ENCODE measurements at regions not wholly inside any gene's neighbourhood (a gene's known extent, or its start where the extent isn't known, plus 50 kb on each side); places are given as distances from the start of the nearest gene placed in this dataset.

DNA sequence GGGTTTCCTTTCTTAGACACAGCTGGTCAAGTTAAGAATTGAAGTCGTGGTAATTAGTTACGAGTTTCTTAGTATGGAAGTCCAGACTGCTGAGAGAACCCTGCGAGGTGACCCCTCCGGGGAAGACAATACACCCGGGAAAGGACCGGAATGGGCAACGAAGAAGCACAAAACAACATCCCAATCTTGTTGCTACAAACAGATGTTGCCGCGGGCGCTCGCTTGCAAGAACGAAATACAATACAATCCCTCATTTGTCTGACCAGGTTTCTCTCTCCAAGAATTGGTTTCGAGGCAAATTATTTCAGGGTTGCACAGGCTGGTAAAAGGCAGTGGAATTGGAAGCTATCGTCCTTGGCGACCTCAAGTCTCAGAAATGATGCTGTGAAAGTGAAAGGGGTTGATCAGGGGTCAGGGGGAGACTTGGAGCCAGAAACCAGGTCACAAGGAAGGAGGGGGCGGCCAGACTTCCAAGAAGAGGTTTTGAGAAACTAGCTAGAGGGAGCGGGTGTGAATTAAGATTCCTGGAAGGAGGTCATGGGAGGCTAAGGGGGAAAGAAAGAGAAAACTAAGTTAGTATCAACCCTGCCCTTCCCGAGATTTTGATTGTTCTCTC, 401.9 kb downstream of the HRH4 start:
- DNase-seq (ENCODE audit: insufficient read length, low spot score) (no peak), FAIRE-seq (no peak)
- no peak for TF ChIP-seq POLR2A (IDR thresholded peaks at IDR 0.05; ENCODE audit: low read depth, low read length)

DNA sequence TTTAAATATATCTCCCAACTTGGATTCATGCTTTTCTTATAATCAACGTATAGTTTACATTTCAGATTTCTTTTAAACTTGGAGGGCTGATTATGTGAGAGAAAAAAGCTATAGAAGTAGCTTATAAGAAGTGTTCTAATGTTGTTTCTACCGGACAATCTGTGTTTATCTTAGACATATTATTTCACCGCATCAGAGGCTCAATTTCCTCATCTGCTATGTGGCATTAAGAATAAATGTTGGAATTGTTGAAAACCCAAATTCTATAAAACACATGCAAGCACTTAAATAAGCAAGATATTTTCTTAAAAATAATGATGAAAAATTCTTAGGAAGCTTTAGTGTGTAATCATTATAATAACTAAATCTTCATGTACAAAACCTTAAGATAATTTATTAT, 407.9 kb downstream of the HRH4 start:
- FAIRE-seq (no peak), DNase-seq (ENCODE audit: insufficient read length, low spot score) (no peak)
- TF ChIP-seq POLR2A (IDR thresholded peaks at IDR 0.05; ENCODE audit: low read depth, low read length), result no peak

DNA sequence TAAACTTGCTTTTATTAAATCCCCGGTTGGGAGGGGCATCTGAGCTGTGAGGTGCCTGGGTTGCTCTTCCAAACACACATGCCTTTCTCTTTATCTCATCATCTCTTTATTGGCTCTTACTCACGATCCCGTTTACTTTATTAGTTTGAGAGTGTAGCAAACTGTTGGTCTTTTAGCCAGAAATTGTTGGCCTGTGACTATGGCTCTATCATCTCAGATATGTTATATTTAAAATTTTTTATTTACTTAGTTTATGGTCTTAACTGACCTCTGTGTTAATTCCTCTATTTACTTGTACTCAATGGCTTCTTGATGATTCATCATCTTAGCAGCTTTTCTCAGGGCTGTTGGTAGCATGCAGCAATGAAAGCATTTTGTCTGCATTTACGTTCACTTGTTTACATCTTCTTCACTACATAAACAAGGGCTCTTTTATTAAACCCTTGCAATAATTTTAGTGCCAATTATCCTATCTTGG, 408.4 kb downstream of the HRH4 start:
- no peak for DNase-seq (ENCODE audit: insufficient read length, low spot score)

DNA sequence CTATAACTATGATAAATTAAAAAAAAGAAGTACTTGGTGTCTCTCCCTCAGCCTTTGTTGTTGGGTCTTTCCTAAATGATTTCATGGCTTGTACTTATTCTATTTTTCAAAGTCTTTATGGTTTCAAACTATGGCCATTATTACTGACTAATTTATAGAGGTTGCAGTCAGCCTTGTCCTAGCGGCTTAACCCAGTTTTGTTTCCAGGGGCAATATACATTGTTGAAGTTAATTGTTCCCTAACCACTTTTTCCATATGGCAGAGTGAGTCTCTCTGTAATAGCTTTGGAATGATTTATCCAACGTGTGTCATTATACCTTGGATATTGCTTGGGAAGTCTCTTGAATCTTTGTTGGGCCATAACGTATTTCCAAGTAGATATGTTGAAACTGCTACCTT, 408.8 kb downstream of the HRH4 start:
- no peak for FAIRE-seq
- DNase-seq (ENCODE audit: insufficient read length, low spot score), result no peak
- no peak for TF ChIP-seq POLR2A (IDR thresholded peaks at IDR 0.05; ENCODE audit: low read depth, low read length)

More for the DNA sequence above, 408.4 kb downstream of the HRH4 start:
- FAIRE-seq, result no peak
- no peak for TF ChIP-seq POLR2A (IDR thresholded peaks at IDR 0.05; ENCODE audit: low read depth, low read length)

DNA sequence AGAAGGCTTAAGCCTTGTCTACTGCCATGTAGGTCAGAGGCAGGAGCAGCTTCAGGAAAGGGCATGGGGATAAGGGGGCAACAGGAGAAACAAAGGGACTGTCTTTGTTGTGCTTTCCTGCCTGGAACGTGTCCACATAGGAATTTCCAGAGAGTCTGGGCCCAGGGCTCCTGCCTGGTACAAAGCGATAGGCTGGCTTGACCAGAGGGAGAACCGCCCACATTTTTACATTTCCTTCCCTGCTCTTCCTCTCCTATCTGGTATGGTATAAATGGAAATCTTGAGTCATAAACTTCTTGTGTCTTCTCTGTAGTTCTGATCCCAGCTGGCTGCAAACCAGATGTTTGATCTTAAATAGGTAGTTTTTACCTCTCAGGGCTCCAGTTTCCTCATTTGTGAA, 414.8 kb downstream of the HRH4 start:
- FAIRE-seq (no peak), DNase-seq (ENCODE audit: insufficient read length, low spot score) (no peak)
- TF ChIP-seq POLR2A (IDR thresholded peaks at IDR 0.05; ENCODE audit: low read depth, low read length), result no peak

DNA sequence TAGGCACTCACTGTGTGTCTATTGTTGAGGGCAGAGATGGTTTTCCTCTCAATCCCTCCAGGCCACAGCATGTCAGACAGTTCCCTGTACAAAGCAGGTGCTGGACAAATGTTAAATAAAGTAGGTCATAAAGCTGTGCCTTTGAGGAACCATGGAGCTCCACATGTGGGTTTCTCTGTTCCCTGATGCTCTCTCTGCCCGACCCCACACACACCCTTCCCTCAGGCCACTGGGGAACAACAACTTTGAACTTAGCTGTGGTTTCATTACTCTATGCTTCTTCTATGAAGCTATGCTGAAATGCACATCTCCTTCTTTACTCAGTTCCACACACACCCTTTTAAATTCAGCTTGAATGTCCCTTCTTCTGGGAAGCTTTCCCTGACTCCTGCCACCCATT, 415.3 kb downstream of the HRH4 start:
- no peak for FAIRE-seq
- DNase-seq (ENCODE audit: insufficient read length, low spot score), result no peak
- TF ChIP-seq POLR2A (IDR thresholded peaks at IDR 0.05; ENCODE audit: low read depth, low read length), result no peak

DNA sequence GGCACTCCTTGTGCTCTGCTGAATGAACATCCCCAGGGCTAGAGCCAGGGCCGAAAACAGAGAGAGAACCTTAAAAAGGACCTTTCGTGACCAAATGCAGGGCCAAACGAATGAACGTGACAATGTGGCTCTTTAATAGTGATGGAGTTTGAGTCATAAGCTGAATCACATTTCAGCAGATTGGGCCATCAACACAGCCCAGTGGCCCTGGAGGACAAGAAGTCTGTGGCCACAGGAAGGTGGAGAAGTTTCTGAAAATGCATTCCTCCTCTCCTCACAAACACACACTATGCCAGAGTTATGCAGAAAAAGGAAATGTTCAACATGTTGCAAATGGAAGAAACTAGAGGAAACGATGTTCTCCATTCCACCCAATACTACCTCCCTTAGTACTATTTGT, 415.8 kb downstream of the HRH4 start:
- DNase-seq (ENCODE audit: insufficient read length, low spot score) (no peak), FAIRE-seq (no peak)
- no peak for TF ChIP-seq POLR2A (IDR thresholded peaks at IDR 0.05; ENCODE audit: low read depth, low read length)

DNA sequence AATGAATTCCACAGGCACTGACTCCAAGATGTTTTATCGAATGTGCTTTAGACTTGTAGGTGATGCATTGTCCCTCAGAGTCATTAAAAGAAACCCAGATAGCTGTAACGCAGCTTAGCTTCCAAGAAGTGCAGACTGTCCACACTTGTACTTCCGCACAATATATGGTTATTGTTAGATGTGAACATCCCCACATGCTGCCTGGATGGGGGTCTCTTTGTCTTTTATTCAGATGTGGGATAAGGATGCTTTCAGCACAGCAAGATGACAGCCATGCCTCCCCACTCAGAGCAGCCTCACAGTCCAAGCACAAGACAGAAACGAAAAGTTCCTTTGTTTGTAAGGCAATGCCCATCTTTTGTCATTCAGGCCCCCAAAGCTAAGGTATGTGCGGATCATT, 416.6 kb downstream of the HRH4 start:
- no peak for TF ChIP-seq POLR2A (IDR thresholded peaks at IDR 0.05; ENCODE audit: low read depth, low read length)
- DNase-seq (ENCODE audit: insufficient read length, low spot score), result no peak
- FAIRE-seq, result no peak

DNA sequence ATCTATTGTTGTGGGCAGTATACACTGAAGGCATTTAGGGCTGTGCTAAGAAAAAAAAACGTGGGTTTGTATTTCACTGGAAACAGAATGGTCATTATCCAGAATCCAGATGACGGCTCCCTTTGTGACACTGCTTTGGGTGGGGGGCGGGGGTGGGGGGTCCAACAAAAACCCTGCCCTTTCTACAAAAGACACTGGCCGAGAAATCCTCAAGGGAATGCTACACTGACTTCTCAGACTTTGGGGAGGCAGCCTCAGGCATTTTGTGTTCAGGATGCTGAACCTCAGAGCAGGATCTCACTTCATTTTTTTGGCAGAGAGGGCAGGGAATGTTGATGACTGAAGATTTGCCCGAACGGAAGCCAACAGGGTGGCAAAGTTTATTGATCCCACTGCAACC, 417.1 kb downstream of the HRH4 start:
- TF ChIP-seq POLR2A (IDR thresholded peaks at IDR 0.05; ENCODE audit: low read depth, low read length), result no peak
- no peak for DNase-seq (ENCODE audit: insufficient read length, low spot score)
- FAIRE-seq, result no peak

DNA sequence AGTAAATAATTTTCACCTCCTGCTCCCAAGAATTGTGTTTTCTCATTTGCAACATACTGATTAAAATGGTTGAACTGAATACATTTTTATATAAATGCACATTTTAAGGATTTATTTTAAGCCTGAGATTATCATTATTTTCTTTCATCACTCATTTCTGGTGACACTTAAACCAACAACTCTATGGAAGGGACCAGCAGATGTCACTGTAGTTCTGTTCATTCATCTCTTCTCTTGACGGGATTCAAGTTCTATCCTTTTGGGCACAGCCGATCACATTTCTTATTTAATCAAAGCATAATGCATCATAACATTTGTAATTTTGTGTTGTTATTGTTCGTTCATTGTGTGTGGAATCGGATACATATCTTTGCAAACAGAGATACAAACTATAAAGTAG, 417.9 kb downstream of the HRH4 start:
- DNase-seq (ENCODE audit: insufficient read length, low spot score) (no peak), FAIRE-seq (no peak)
- TF ChIP-seq POLR2A (IDR thresholded peaks at IDR 0.05; ENCODE audit: low read depth, low read length), result no peak

DNA sequence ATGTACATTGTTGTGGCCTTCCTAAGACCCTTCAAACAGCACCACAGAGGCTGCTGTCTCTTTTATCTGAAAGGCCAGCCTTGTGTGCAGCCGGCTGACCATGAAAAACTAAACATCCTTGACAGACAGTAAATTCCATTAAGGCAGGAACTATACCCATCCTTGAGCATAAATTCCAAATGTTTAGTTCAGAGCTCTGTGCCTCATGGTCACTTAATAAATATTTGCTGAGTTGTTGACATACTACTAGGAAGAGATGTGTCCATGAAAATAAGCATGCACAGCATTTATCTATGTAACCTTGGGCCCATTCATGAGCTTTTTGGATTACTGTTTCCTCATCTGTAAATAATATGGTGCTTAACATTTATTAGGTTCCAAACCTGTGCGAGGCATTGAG, 424.8 kb downstream of the HRH4 start:
- FAIRE-seq (no peak), DNase-seq (ENCODE audit: insufficient read length, low spot score) (no peak)
- no peak for TF ChIP-seq POLR2A (IDR thresholded peaks at IDR 0.05; ENCODE audit: low read depth, low read length)

DNA sequence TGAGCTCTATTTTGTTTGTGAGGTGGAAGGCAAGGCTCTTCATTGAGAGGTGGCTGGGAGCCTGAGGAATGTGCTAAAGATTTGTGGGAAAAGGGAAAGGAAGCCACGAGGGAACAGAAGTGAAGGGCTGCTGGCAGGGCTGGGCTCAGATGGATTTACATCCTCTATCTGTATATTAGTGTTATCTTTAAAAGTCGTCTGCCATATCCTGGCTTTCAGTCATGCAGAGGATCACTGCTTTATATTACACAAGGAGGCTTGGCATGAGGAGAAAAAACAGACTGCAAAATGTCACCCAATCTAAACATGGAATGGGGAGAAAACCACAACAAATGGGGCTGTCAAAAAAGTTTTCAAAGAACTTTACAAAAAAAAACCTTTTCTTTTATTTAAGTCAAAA, 434.4 kb downstream of the HRH4 start:
- DNase-seq (ENCODE audit: insufficient read length, low spot score), result no peak
- no peak for TF ChIP-seq POLR2A (IDR thresholded peaks at IDR 0.05; ENCODE audit: low read depth, low read length)
- FAIRE-seq, result no peak

DNA sequence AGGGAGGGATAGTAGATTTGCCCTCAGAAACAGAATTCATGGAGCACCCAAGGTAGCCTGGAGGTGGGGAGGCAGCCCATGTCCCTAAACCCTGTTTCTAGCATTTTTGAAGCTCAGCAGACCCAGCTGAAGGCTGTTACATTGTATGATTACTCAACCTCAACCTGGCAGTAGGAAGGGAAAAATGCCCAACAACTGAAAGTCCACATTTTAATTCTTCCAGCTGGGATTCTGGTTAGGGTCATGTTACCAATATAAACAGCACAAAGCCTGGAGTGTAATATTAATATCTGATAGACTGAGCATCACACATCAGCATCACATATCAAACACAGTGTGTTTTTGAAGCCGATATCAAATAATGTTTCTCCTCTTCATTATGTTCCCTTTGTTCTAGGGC, 437.0 kb downstream of the HRH4 start:
- FAIRE-seq (no peak), DNase-seq (ENCODE audit: insufficient read length, low spot score) (no peak)
- no peak for TF ChIP-seq POLR2A (IDR thresholded peaks at IDR 0.05; ENCODE audit: low read depth, low read length)

DNA sequence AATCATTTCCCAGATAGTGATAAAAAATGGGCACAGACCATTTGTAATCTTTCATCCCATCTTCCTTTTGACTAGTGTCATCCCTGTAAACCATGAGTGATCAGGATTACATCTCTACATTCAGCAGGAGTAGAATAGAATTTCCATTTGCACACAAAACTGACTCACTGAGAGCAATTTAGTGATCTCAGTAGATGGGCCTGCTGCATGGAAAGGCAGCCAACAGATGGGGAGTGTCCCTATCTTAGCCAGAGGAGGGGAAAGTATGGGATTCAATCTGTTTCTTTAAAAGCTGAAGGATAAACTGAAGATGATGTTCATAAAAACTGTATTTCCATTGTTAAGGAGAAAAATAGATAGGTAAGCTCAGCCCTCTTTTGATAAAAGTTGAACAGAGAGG, 441.7 kb downstream of the ZNF521 start:
- no peak for FAIRE-seq
- DNase-seq (ENCODE audit: insufficient read length, low spot score), result no peak
- TF ChIP-seq POLR2A (IDR thresholded peaks at IDR 0.05; ENCODE audit: low read depth, low read length), result no peak

DNA sequence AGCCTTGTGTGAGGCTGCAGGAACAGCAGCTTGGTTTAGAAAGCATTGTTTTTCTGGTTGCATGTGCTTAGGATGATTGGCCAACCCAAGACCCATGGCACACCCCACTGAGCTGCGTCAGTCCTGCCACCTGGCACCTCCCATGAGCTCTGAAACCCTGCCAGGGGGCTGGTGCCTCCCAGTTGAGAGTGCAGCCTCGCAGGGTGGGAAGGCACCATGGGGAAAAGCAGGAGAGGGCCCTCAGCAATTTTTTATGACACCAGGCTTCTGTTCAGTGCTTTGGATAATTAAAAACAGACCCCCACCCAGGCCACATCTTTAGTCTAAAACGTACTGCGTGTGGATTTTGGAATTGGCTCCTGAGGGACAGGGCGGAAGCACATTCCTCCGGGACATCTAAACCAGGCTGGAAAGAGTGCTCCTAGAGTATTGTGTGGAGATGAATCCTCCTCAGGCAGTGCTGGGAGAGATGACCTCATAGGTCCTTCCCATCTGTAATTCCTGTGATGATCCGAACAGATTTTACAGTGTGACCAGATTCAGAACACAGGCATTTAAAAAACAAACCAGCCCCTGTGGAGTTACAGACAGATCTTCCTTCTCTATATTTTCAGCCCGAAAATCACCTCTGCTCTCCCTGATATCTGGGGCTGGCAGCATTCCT, 438.3 kb downstream of the ZNF521 start:
- TF ChIP-seq POLR2A (IDR thresholded peaks at IDR 0.05; ENCODE audit: low read depth, low read length), result no peak
- no peak for DNase-seq (ENCODE audit: insufficient read length, low spot score)
- no peak for FAIRE-seq

All from H54 (cell line).